ENCODE measurements at regions not wholly inside any gene's neighbourhood (a gene's known extent, or its start where the extent isn't known, plus 50 kb on each side); places are given as distances from the start of the nearest gene placed in this dataset.
"Not testable (repeated sequence)": the region's sequence is repeated elsewhere in the genome, so short reads cannot be mapped to it uniquely, and the experiment has no call there.

- DNase-seq (ENCODE audit: low read depth in 2 of 2), result no peak
Observed at GRCh38 chr5:118478852-118479251, 509.5 kb downstream of the DTWD2 start.

- DNase-seq (ENCODE audit: low read depth in 2 of 2), result no peak
Observed at GRCh38 chr5:118468085-118468484, 520.3 kb downstream of the DTWD2 start.

- no peak for DNase-seq (ENCODE audit: low read depth in 2 of 2)
Observed at GRCh38 chr5:118467103-118467502, 521.2 kb downstream of the DTWD2 start.

- DNase-seq (ENCODE audit: low read depth in 2 of 2), result no peak
Observed at GRCh38 chr5:118466418-118466817, 521.9 kb downstream of the DTWD2 start.

GRCh38 chr5:118462276-118462675 is 526.1 kb downstream of the DTWD2 start:
- DNase-seq (ENCODE audit: low read depth in 2 of 2), result not testable (repeated sequence)

- DNase-seq (ENCODE audit: low read depth in 2 of 2), result no peak
Observed at GRCh38 chr5:118461436-118461835, 526.9 kb downstream of the DTWD2 start.

- DNase-seq (ENCODE audit: low read depth in 2 of 2), result no peak
Observed at GRCh38 chr5:118459490-118459889, 528.9 kb downstream of the DTWD2 start.

- no peak for DNase-seq (ENCODE audit: low read depth in 2 of 2)
Observed at GRCh38 chr5:118456085-118456484, 532.3 kb downstream of the DTWD2 start.

- no peak for DNase-seq (ENCODE audit: low read depth in 2 of 2)
Observed at GRCh38 chr5:118451697-118452247, 536.6 kb downstream of the DTWD2 start.

- no peak for DNase-seq (ENCODE audit: low read depth in 2 of 2)
Observed at GRCh38 chr5:118450554-118451332, 537.6 kb downstream of the DTWD2 start.

GRCh38 chr5:118447350-118447749 is 541.0 kb downstream of the DTWD2 start:
- no peak for DNase-seq (ENCODE audit: low read depth in 2 of 2)

- DNase-seq (ENCODE audit: low read depth in 2 of 2), result no peak
Observed at GRCh38 chr5:118441956-118442355, 546.4 kb downstream of the DTWD2 start.

GRCh38 chr5:118441034-118441433 is 547.3 kb downstream of the DTWD2 start:
- DNase-seq (ENCODE audit: low read depth in 2 of 2), result no peak

- no peak for DNase-seq (ENCODE audit: low read depth in 2 of 2)
Observed at GRCh38 chr5:118440496-118440895, 547.9 kb downstream of the DTWD2 start.

- DNase-seq (ENCODE audit: low read depth in 2 of 2), result no peak
Observed at GRCh38 chr5:118439831-118440230, 548.5 kb downstream of the DTWD2 start.

- DNase-seq (ENCODE audit: low read depth in 2 of 2), result no peak
Observed at GRCh38 chr5:118435131-118435530, 553.2 kb downstream of the DTWD2 start.

GRCh38 chr5:118434522-118434921 is 553.8 kb downstream of the DTWD2 start:
- DNase-seq (ENCODE audit: low read depth in 2 of 2), result no peak

- no peak for DNase-seq (ENCODE audit: low read depth in 2 of 2)
Observed at GRCh38 chr5:118430076-118430475, 558.3 kb downstream of the DTWD2 start.

- DNase-seq (ENCODE audit: low read depth in 2 of 2), result no peak
Observed at GRCh38 chr5:118407958-118408357, 580.4 kb downstream of the DTWD2 start.

- DNase-seq (ENCODE audit: low read depth in 2 of 2), result no peak
Observed at GRCh38 chr5:118405650-118406061, 582.7 kb downstream of the DTWD2 start.

- no peak for DNase-seq (ENCODE audit: low read depth in 2 of 2)
Observed at GRCh38 chr5:118397236-118397635, 591.1 kb downstream of the DTWD2 start.

GRCh38 chr5:118392491-118392890 is 595.9 kb downstream of the DTWD2 start:
- DNase-seq (ENCODE audit: low read depth in 2 of 2), result no peak

- not testable (repeated sequence) for DNase-seq (ENCODE audit: low read depth in 2 of 2)
Observed at GRCh38 chr5:118382931-118383330, 605.4 kb downstream of the DTWD2 start.

GRCh38 chr5:118379470-118379869 is 608.9 kb downstream of the DTWD2 start:
- no peak for DNase-seq (ENCODE audit: low read depth in 2 of 2)
